GM06990 (cell line): ENCODE measurements at regions not wholly inside any gene's neighbourhood (a gene's known extent, or its start where the extent isn't known, plus 50 kb on each side); places are given as distances from the start of the nearest gene placed in this dataset.

Source experiments
- DNase-seq: peaks from one replicate; pipeline ENCODE4 v3.0.0-alpha.2; 2011; ENCODE audit not compliant: insufficient read length; ENCODE audit errors: extremely low read depth
- H3K27me3 ChIP-seq: replicated peaks from 2 replicates; pipeline ENCODE4 v1.6.0; 2011; ENCODE audit warnings: low read length; ENCODE audit not compliant: control insufficient read depth, insufficient read depth
- H3K36me3 ChIP-seq: 2 replicates; pipeline ENCODE4 v1.5.1; 2011; ENCODE audit warnings: low read length; ENCODE audit not compliant: control insufficient read depth, insufficient read depth
- H3K4me3 ChIP-seq: replicated peaks from 2 replicates; pipeline ENCODE4 v1.5.1; 2011; ENCODE audit warnings: low read depth, mild to moderate bottlenecking, control low read depth, low read length
- TF ChIP-seq, protein P1 (sequence below): IDR thresholded peaks from 2 replicates; pipeline ENCODE4 v1.5.1; 2011; ENCODE audit warnings: low read length, control low read depth, mild to moderate bottlenecking, inconsistent platforms; ENCODE audit not compliant: insufficient read depth, poor library complexity, severe bottlenecking

DNA sequence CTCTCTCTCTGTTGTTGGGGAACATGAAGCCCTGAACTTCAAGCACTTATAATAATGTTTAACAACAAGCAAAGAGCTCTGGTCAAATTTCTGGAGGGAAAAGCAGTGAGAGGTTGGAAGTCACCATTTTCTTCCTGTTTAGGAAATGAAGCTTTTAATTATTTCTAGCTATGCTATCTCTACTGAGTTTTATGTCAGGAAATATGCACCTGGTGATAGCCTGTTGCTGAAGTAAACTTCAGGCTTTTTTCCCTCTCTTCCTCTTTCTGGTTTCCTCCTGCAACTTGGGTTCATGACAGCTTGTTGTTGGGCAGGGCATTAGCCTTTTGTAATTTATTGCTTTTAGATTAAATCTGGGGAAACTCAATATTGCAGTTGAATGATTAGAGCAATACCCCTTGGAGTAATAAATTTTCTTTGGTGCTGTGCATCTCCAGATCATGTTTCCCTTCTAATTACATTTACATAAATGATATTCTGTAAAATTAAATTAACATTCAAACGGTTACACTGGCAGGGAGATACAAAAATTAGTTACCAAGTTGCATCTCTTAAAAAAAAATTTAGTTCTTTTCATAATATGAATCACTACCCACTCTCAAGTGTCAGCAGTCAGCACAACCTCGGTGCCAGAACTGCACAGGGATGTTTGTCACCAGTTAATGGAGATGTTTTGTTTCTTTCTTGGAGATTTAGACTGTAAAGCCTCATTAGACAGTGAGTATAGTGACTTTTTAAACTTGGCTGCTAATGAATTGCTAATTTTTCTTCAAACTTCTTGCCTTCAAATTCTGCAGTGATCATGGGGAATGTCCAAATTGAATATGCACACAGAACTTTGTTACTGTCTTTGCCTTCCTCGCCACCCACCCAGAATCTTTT, 466.6 kb upstream of the ETAA1 start:
- Histone ChIP-seq H3K27me3 (no peaks in the 10 kb centered on the region), H3K4me3 (no peak overlapping the region), H3K36me3 (no peaks in the 10 kb centered on the region)
- DNase-seq, result no peak
- TF ChIP-seq, protein P1, sequence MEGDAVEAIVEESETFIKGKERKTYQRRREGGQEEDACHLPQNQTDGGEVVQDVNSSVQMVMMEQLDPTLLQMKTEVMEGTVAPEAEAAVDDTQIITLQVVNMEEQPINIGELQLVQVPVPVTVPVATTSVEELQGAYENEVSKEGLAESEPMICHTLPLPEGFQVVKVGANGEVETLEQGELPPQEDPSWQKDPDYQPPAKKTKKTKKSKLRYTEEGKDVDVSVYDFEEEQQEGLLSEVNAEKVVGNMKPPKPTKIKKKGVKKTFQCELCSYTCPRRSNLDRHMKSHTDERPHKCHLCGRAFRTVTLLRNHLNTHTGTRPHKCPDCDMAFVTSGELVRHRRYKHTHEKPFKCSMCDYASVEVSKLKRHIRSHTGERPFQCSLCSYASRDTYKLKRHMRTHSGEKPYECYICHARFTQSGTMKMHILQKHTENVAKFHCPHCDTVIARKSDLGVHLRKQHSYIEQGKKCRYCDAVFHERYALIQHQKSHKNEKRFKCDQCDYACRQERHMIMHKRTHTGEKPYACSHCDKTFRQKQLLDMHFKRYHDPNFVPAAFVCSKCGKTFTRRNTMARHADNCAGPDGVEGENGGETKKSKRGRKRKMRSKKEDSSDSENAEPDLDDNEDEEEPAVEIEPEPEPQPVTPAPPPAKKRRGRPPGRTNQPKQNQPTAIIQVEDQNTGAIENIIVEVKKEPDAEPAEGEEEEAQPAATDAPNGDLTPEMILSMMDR, result no peak

DNA sequence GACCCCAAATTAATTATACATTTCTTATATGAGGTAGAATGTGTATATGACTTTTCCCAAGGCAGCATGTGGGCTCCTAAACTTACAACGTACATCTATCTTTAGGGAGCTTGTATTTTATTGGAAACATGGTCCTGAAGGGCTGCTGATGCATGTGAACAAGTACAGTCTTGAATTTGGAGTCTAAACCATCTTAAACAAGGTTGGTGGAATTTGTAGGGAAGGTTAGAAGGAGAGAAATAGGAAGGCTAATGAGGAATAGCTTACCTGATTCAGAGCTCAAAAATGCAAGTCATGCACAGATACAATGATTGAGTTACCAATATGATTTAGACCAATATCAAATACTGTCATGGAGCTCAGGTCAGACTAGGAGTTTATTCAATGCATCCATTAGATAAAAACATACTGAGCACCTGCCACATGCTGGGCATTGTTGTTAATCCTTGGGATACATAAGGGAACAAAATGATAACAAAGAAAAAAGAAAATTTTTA, 458.6 kb upstream of the ETAA1 start:
- Histone ChIP-seq H3K36me3 (no peaks in the 10 kb centered on the region), H3K4me3 (no peak overlapping the region), H3K27me3 (no peaks in the 10 kb centered on the region)
- DNase-seq, result no peak
- TF ChIP-seq, protein P1, result no peak

DNA sequence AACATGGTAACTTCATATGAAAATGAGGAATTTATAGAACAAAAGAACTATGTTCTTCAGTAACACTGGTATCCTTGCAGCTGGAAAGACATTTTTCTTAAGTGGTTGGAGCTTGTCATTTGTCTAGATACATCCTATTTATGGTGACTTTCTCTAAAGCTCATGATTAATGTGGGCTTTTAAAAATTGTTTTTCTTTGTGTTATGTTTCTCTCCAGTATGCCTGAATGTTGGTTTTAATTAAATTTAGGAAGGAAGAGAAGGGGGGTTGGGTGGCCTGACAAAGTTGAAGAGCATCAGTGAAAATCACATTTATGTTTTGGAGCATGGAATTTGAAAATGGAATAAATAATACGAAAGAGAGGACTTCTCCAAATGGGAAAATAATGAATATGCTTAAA, 457.1 kb upstream of the ETAA1 start:
- no peak for DNase-seq
- Histone ChIP-seq H3K4me3 (no peak overlapping the region), H3K36me3 (no peaks in the 10 kb centered on the region), H3K27me3 (no peaks in the 10 kb centered on the region)
- TF ChIP-seq, protein P1, result no peak

DNA sequence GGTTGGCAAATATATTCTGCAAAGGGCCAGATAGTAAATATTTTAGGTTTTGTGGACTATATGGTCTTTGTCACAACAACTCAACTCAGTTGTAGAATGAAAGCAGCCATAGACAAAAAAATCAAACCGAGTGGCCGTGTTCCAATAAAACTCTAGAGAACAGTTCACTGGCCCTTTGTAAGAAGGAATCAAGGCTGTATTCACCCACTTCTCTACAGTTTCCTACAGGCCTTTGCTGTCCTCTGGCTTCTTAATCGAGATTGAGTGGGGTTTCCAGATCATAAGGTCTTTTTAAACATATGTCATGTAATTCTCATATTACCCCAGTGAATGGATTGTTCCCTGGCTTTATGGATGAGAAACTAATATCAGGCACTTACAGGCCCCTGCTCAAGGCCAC, 448.9 kb upstream of the ETAA1 start:
- H3K4me3 ChIP-seq, result no peak overlapping the region
- TF ChIP-seq, protein P1, result no peak
- no peak for DNase-seq
- H3K36me3 ChIP-seq, result no peaks in the 10 kb centered on the region
- H3K27me3 ChIP-seq, result no peaks in the 10 kb centered on the region

DNA sequence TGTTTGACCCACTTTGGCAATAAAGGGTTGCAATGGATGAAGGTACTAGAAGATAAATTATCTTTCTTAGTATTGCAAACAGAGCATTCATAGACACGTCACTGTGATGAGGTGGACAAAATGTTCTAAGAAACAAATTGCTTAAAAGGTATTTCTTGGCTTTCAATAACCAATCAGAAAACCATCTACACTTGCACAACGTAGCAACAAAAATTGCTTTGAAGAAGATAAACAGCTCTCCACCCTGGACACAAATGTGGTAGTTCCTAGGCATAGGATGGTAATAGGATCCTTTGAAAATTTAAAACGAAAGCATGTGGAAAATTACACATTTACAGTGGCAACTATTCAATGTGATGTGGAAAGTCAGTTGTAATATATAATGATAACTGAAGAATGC, 439.9 kb upstream of the ETAA1 start:
- TF ChIP-seq, protein P1, result no peak
- Histone ChIP-seq H3K36me3 (no peaks in the 10 kb centered on the region), H3K4me3 (no peak overlapping the region), H3K27me3 (no peaks in the 10 kb centered on the region)
- no peak for DNase-seq

DNA sequence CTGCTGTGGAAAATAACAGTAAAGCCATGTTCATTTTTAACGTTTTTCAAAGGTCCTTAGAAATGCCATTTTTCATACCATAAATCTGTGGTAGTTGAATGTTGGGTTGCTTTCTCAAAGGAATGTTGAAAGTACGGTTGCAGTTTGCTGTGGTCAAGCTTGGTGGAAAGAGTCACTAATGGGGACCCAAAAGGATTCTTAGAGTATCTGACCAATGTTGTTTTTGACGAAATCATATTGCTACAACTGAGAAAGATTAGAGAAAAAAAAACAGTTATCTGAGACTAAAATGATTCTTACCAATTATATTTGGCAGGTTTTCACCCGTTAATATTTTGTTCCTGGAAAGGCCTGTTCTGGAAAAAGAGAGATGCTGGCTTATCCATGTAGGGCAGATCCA, 439.5 kb upstream of the ETAA1 start:
- no peak overlapping the region for H3K4me3 ChIP-seq
- no peaks in the 10 kb centered on the region for H3K36me3 ChIP-seq
- DNase-seq, result no peak
- TF ChIP-seq, protein P1, result no peak
- H3K27me3 ChIP-seq, result no peaks in the 10 kb centered on the region
